Erythroblast (primary cell): ENCODE measurements at regions not wholly inside any gene's neighbourhood (a gene's known extent, or its start where the extent isn't known, plus 50 kb on each side); places are given as distances from the start of the nearest gene placed in this dataset.

ENCODE experiments used
- GATA1 ChIP-seq: IDR thresholded peaks from 2 replicates; pipeline ENCODE4 v1.6.1; 2011; ENCODE audit warnings: low read depth, mild to moderate bottlenecking, control low read depth, low read length, moderate library complexity
- POLR2A ChIP-seq: IDR thresholded peaks from 2 replicates; pipeline ENCODE4 v1.6.1; 2011; ENCODE audit warnings: mild to moderate bottlenecking, low read length

GRCh38 chr1:181264821-181265220 is 176.3 kb downstream of the IER5 start:
- no peak for TF ChIP-seq POLR2A
- no peak for TF ChIP-seq GATA1
